D721Med (cell line): ENCODE measurements at regions not wholly inside any gene's neighbourhood (a gene's known extent, or its start where the extent isn't known, plus 50 kb on each side); places are given as distances from the start of the nearest gene placed in this dataset.

Source experiments
- DNase-seq: peaks from one replicate; pipeline ENCODE4 v3.0.0; 2011; ENCODE audit warnings: low spot score; ENCODE audit not compliant: insufficient read length
- FAIRE-seq: peaks from 2 replicates; lab custom pipeline; 2011; peaks lifted over from hg19 to GRCh38; lab: Jason Lieb, UNC
- TF ChIP-seq, protein P1 (sequence below): IDR thresholded peaks from 2 replicates; pipeline ENCODE4 v1.5.1; 2012; ENCODE audit warnings: mild to moderate bottlenecking, control low read depth; ENCODE audit not compliant: insufficient read depth; ENCODE audit errors: missing control alignments

DNA sequence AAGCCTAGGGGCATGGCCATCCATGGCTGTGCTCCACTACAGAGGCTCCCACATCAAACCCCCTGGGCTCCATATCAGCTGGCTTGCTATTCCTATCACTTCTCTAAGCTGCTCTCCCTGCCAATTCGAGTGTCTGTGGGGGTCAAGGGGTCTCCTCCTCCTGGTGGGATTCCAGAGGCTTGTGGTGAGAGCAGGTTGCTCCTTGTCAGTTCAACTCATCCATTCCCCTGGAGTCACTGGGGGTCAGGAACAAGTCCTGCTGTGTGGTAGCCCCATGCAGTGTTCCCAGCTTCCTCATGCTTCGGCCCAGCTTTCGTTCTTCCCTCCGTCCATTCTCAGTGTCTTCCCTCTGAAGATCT, 86.6 kb upstream of the UNC5B start:
- no peak for DNase-seq

DNA sequence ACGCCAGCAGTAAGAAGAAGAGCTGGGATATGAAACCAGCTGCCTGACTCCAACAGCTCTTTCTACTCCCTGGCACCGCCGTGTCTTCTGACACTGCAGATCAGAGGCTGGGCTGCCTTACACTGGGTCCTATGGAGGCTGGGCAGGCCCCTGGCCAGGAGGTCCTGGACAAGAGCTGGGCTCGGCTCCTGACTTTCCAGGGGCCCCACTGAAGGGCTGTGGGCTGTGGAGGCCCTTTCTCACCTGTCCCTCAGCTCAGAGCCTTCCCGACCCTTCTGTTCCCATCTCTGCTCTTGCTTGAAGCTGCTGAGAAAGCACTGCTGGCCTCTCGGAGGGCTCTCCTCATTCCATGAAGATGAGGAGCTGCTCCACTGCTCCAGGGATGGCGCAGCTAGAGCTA, 85.9 kb upstream of the UNC5B start:
- FAIRE-seq (no peak), DNase-seq (no peak)
- TF ChIP-seq, protein P1, sequence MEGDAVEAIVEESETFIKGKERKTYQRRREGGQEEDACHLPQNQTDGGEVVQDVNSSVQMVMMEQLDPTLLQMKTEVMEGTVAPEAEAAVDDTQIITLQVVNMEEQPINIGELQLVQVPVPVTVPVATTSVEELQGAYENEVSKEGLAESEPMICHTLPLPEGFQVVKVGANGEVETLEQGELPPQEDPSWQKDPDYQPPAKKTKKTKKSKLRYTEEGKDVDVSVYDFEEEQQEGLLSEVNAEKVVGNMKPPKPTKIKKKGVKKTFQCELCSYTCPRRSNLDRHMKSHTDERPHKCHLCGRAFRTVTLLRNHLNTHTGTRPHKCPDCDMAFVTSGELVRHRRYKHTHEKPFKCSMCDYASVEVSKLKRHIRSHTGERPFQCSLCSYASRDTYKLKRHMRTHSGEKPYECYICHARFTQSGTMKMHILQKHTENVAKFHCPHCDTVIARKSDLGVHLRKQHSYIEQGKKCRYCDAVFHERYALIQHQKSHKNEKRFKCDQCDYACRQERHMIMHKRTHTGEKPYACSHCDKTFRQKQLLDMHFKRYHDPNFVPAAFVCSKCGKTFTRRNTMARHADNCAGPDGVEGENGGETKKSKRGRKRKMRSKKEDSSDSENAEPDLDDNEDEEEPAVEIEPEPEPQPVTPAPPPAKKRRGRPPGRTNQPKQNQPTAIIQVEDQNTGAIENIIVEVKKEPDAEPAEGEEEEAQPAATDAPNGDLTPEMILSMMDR = no peak

More for the DNA sequence above, 86.6 kb upstream of the UNC5B start:
- TF ChIP-seq, protein P1 = no peak
- FAIRE-seq = no peak

DNA sequence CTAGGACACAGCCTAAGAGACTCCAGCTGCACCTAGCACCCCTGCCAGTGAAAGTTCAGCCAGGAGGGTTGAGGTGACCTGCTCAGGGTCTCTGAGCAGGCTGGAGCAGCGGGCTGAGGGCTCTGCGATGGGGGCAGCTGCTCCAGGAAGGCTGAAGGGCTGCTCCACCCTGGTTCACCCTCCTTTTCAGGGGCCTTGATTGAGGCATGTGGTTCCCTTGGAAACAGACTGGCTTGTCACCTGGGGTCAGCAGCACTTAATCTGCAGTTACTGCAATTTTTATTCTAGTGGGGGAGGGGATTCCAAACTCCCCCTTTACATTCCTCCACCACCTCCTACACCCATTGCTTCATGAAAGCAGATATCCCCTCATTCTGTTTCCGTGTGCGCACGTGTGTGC, 85.3 kb upstream of the UNC5B start:
- no peak for DNase-seq
- no peak for FAIRE-seq
- TF ChIP-seq, protein P1 = no peak

DNA sequence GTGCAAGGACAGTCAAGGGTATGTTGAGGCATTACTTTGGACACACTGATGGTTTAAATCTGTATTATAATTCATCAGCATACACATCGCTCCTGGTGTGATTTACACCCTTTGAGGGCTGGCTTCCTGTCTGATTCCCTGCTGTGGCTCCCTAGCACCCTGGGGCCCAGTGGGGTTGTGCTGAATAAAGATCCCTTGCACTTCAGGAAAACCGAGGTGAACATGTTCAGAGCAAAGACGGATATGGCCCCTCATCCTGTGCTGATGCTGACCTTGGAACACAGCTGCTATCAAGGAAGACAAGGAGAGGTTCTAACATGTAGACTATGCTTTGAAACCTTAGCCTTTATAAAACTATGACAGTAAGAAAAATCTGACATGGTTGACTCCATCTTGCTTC, 84.6 kb upstream of the UNC5B start:
- FAIRE-seq = no peak
- TF ChIP-seq, protein P1 = no peak
- DNase-seq = no peak

DNA sequence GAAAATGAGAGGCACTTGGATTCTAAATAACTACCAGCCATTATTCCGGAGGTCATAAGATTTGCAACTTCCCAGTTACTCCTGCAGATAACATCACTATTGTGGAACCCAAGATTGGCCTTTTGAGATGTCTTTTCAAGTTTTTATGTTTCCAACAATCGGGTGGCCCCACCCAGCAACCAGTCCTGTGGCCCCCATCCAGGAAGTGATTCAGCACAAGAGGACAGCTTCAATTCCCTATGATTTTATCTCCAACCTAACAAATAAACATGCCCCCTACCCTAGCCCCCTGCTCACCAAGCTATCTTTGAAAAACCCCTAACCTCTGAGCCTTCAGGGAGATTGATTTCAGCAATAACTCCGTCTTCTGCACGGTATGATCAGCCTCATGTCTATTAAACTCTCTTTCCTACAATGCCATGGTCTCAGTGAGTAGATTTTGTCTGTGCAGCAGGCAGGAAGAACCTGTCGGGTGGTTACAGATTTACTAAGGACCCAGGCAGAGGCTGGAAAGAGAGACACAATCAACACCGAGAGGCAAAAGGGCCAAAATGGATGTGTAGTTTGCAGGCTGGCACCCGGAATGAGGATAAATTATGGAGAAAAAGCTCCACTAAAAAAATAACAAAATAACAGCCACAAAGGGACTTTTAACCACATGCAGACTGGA, 83.9 kb upstream of the UNC5B start:
- FAIRE-seq = no peak

DNA sequence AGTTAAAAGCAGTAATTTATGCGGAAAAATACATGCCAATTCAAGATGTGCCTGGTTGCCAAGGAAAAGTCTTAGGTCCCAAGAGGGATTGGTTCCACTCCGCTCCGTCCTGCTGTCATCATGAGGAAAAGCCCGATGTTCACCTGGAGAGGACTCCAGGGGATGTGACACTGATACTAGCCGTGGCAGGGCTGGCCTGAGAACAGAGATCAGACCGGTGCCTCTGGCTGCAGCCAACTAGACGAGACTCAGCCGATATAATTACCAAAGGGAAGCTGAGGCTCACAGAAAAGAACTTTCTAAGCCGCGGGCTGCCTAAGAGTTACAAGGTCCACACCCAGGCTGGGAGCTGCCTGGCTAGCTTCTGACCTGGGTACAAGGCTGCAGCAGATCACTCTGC, 81.3 kb upstream of the UNC5B start:
- DNase-seq (no peak), FAIRE-seq (no peak)
- TF ChIP-seq, protein P1 = no peak

More for the DNA sequence above, 83.9 kb upstream of the UNC5B start:
- no peak for DNase-seq
- TF ChIP-seq, protein P1 = no peak

DNA sequence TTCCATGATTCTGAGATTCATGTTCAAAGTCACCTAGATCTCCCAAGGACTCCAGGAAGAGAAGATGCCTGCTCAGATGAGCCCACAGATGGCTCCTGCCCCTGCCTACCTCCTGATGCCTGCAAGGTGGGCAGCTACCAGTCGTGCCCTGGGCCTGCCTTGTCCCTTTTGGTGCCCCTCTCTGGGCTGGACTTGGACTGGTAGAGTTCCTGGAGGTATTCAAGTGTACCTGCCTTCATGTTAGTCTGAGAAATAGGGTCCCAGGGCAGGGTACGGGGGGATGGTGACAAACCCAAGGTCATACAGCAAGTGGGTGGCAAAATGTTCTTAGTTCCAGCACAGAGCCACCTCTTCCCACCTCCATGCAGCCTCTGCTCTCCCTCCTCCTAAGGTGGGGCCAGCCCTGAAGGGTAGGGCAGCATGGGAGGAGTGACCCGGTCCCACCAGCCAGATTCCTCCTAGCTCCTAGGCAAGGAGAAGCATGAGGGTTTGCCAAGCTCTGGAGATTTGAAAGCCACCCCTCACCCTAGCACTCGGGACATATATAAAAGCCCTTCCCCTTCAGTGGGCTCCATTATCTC, 80.8 kb upstream of the UNC5B start:
- FAIRE-seq = no peak
- no peak for DNase-seq
- TF ChIP-seq, protein P1 = no peak
